Activated CD4-positive, alpha-beta T cell treated with anti-CD3 and anti-CD28 coated beads for 36 hours (primary cell): ENCODE measurements at regions not wholly inside any gene's neighbourhood (a gene's known extent, or its start where the extent isn't known, plus 50 kb on each side); places are given as distances from the start of the nearest gene placed in this dataset.

Source experiments
- ATAC-seq: fragments of 200-7000 bp; cut with Tn5 transposase; one replicate; pipeline ENCODE4 v1.10.0; 2021; ENCODE audit warnings: mild to moderate bottlenecking, moderate library complexity
- CTCF ChIA-PET: fragments of 350-600 bp; sonication (Branson Sonifier 250); formaldehyde crosslinking; loops from one replicate; lab custom pipeline; 2021; ENCODE audit warnings: antibody characterized with exemption; lab: Charles Lee
- POLR2A ChIA-PET: fragments of 350-600 bp; sonication (Branson Sonifier 250); formaldehyde crosslinking; loops from one replicate; lab custom pipeline; 2021; ENCODE audit warnings: antibody characterized with exemption, inconsistent platforms; lab: Charles Lee
- DNase-seq: peaks from one replicate; pipeline ENCODE4 v3.0.0-alpha.2; 2020
- H3K27ac Mint-ChIP-seq: one replicate; pipeline ENCODE4 v1.8.0; 2021; ENCODE audit warnings: mixed read lengths
- H3K27me3 Mint-ChIP-seq: one replicate; pipeline ENCODE4 v1.8.0; 2021; ENCODE audit warnings: mixed read lengths
- H3K36me3 Mint-ChIP-seq: one replicate; pipeline ENCODE4 v1.8.0; 2021; ENCODE audit warnings: low read depth, mixed read lengths
- H3K4me1 Mint-ChIP-seq: one replicate; pipeline ENCODE4 v1.8.0; 2021; ENCODE audit warnings: mixed read lengths
- H3K4me3 Mint-ChIP-seq: one replicate; pipeline ENCODE4 v1.8.0; 2021; ENCODE audit warnings: mild to moderate bottlenecking, moderate library complexity, mixed read lengths
- H3K9me3 Mint-ChIP-seq: one replicate; pipeline ENCODE4 v1.8.0; 2021; ENCODE audit warnings: low read depth, mixed read lengths
- intact Hi-C, 2 experiments: fragments of 100-400 bp; cut with DNase I in 1 of 2; cut with micrococcal nuclease in 1 of 2; formaldehyde crosslinking; loops; one replicate each; pipeline versions ENCODE4 v1.14.2 to v1.15.1; 2022 to 2024; cut with DNase I, micrococcal nuclease

DNA sequence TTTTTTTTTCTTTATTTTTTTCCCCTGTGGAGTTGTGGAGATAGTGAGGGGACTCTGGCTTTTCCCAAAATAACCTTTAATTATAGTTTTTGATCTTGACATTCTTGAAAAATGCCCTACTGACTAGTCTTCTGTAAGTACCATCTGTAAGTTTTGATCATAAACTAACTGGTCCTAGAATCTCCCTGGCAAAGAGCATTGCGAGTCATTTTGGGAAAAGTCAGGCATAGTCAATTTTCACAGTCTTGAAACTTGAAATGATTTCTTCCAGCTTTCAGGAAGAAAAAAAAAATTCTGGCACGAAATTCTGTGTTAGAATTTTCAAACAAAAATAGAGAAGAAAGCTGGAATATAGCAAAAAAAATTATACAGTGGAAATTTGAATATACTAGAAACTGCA is 181.2 kb upstream of the SNX7 start:
- Mint-ChIP-seq H3K9me3 (no peaks in the 10 kb centered on the region), H3K27ac (no peak overlapping the region), H3K36me3 (no peaks in the 10 kb centered on the region), H3K4me3 (no peak overlapping the region), H3K27me3 (no peaks in the 10 kb centered on the region), H3K4me1 (no peaks in the 10 kb centered on the region)
- ChIA-PET POLR2A (no interaction called here), CTCF (interaction anchor here (0.7 kb wide), 1 partner anchor 17 kb away, joined by 4 read pairs; no protein-coding TSS in a partner anchor)
- ATAC-seq (no peak), DNase-seq (no peak)
- intact Hi-C loops = no loop called here

DNA sequence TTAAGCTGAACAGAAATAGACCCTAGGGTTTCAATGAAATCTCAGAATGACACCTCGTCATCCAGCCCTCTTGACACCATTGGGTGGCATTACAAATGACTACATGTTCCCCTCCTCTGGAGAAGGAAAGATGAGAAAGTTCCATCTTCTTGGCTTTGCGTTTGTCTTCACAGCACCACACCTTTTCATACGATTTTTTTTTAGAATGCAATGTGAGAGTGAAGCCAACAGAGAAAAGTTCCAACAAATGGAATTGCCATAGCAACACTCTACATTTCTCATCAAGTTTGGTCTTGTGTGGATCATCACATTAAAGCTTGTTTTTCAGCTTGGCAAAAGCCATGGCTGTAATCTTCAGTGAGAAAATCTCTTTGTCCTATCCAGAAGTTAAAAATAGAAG is 183.4 kb upstream of the SNX7 start:
- H3K36me3 Mint-ChIP-seq = no peaks in the 10 kb centered on the region
- H3K4me1 Mint-ChIP-seq = no peaks in the 10 kb centered on the region
- ChIA-PET POLR2A (no interaction called here), CTCF (interaction anchor here (0.6 kb wide), 1 partner anchor 1517 kb away, joined by 3 read pairs; no protein-coding TSS in a partner anchor)
- intact Hi-C loops = no loop called here
- H3K9me3 Mint-ChIP-seq = no peaks in the 10 kb centered on the region
- H3K4me3 Mint-ChIP-seq = no peak overlapping the region
- ATAC-seq = no peak
- no peaks in the 10 kb centered on the region for H3K27me3 Mint-ChIP-seq
- H3K27ac Mint-ChIP-seq = no peak overlapping the region
- no peak for DNase-seq

DNA sequence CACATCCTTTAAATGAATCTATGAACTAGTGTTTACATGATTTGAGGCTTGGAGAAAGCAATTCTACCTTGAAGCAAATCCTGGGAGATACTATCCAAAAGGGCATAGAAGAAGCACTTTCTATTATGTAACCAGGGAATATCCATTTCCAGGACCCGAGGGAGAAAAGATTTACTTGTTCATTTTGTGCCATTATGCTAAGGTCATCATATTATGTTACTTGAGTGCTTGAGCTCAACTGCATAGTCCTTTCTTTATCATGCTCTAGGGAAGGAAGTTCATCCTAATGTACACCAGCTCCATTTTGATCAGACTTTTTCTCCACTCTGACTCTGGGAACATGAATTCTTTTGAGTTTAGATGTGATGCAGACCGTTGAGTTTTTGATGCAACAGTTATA is 188.6 kb upstream of the SNX7 start:
- ChIA-PET POLR2A (no interaction called here), CTCF (no interaction called here)
- Mint-ChIP-seq H3K9me3 (no peaks in the 10 kb centered on the region), H3K36me3 (no peaks in the 10 kb centered on the region), H3K27ac (no peak overlapping the region), H3K4me1 (no peaks in the 10 kb centered on the region), H3K27me3 (no peaks in the 10 kb centered on the region), H3K4me3 (no peak overlapping the region)
- intact Hi-C loops = no loop called here
- ATAC-seq = no peak
- no peak for DNase-seq

DNA sequence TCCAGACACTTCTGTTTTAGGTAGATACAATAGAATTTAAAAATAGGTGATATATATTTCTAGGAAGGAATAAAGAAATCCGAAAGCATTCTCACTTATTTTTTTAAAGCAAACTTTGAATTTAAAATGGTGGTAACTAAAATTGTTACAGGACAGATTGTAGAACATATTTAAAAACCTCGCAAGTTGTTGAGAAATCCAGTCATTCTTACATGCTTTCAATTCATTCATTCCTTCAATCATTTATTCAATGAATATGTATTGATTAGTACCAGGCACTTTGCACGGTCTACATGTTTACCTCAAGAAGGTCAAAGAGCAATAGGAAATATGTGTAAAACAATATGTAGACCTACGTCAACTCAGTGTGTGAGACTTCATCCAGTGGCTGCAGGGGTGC is 189.9 kb upstream of the SNX7 start:
- ChIA-PET CTCF (no interaction called here), POLR2A (no interaction called here)
- no peaks in the 10 kb centered on the region for H3K4me1 Mint-ChIP-seq
- intact Hi-C loops = no loop called here
- ATAC-seq (no peak), DNase-seq (no peak)
- H3K36me3 Mint-ChIP-seq = no peaks in the 10 kb centered on the region
- no peaks in the 10 kb centered on the region for H3K9me3 Mint-ChIP-seq
- H3K27me3 Mint-ChIP-seq = no peaks in the 10 kb centered on the region
- H3K4me3 Mint-ChIP-seq = no peak overlapping the region
- H3K27ac Mint-ChIP-seq = no peak overlapping the region

DNA sequence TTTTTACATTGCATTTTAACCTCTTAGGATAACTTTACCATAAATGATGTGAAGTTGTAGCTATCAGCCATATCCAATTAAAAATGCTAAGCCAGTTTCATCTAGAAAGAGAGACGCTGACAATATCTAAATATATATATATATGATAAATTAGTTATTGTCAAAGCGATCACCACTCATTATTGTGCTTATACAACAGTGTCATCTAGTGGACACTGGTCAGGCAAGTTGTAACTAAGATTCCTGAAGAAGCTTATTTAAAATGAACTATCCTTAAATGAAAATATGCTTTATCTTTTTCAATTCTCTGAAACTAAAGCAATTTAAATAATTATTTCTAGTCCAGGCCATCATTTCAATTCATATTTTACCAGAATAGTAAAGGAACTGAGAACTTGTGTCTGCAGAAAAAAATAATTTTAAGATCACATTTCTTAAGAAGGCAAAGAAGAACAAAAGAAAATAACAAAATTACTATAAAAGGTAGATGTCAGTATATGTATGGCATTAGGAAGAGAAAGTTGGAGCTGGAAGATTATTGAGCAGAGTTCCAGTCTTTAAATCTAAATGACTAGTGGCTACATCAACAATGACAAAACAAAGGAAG is 193.3 kb upstream of the SNX7 start:
- ATAC-seq = no peak
- no peak for DNase-seq
- CTCF ChIA-PET = interaction anchor here (0.9 to 1.4 kb wide), 4 partner anchors 12 to 1499 kb away, joined by 3 read pairs; no protein-coding TSS in a partner anchor

DNA sequence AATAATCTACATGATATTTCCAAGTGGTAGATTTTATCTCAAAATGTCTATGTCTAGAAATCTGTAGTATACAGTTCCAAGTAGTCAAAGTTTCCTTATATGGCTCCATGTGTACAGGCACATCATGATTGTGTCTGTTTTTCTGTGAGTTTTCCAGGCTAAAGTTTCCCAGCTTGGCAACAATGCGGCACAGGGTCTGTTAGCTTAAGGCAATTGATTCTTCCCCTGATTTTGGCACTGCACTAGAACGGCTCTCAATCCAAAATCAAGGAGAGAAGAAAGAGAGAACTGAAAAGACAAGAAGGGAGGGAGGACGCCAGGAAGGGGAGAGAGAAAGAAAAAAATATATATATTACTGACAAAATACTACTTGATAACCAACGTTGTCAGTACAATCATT is 193.9 kb upstream of the SNX7 start:
- ChIA-PET CTCF (interaction anchor here (0.9 to 1.4 kb wide), 4 partner anchors 11 to 1499 kb away, joined by 3 read pairs; no protein-coding TSS in a partner anchor), POLR2A (no interaction called here)
- Mint-ChIP-seq H3K27me3 (no peaks in the 10 kb centered on the region), H3K4me3 (no peak overlapping the region), H3K27ac (no peak overlapping the region), H3K4me1 (no peaks in the 10 kb centered on the region), H3K36me3 (no peaks in the 10 kb centered on the region), H3K9me3 (no peaks in the 10 kb centered on the region)
- intact Hi-C loops = loop anchor here in 1 of 2 experiments (2.0 to 5.0 kb wide), 2 partner anchors 415 to 1501 kb away; no protein-coding TSS in a partner anchor
- no peak for ATAC-seq
- DNase-seq = no peak

More for the DNA sequence above, 193.3 kb upstream of the SNX7 start:
- H3K9me3 Mint-ChIP-seq = no peaks in the 10 kb centered on the region
- no peaks in the 10 kb centered on the region for H3K4me1 Mint-ChIP-seq
- intact Hi-C loops = loop anchor here in 1 of 2 experiments (5.0 kb wide), 1 partner anchor 416 kb away; no protein-coding TSS in a partner anchor
- H3K4me3 Mint-ChIP-seq = no peak overlapping the region
- no peaks in the 10 kb centered on the region for H3K27me3 Mint-ChIP-seq
- H3K27ac Mint-ChIP-seq = no peak overlapping the region
- POLR2A ChIA-PET = no interaction called here
- H3K36me3 Mint-ChIP-seq = no peaks in the 10 kb centered on the region

DNA sequence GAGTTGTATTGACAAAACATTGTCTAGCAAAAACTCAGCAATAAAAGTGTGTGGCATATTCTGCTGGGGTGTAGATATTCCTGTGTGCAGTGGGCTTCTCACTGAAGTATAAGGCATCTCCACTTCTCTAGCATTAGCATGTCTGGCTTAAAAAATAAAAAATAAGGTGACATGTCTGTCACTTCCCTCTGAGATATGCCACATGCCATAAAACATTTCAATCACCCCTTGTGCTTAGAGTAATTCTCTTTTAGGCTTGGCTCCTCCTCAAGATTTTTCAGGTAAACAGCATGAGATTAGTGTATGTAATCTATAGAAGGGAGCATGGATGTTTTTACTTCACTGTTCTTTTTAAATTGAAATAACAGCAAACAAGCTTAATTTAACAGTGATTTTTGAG is 194.4 kb upstream of the SNX7 start:
- DNase-seq = no peak
- no peak overlapping the region for H3K27ac Mint-ChIP-seq
- no peaks in the 10 kb centered on the region for H3K4me1 Mint-ChIP-seq
- H3K36me3 Mint-ChIP-seq = no peaks in the 10 kb centered on the region
- no peaks in the 10 kb centered on the region for H3K9me3 Mint-ChIP-seq
- ChIA-PET POLR2A (no interaction called here), CTCF (interaction anchor here (0.9 kb wide), 1 partner anchor 1498 kb away, joined by 3 read pairs; no protein-coding TSS in a partner anchor)
- H3K4me3 Mint-ChIP-seq = no peak overlapping the region
- ATAC-seq = no peak
- intact Hi-C loops = loop anchor here in 1 of 2 experiments (2.0 to 5.0 kb wide), 2 partner anchors 415 to 1500 kb away; no protein-coding TSS in a partner anchor
- no peaks in the 10 kb centered on the region for H3K27me3 Mint-ChIP-seq

DNA sequence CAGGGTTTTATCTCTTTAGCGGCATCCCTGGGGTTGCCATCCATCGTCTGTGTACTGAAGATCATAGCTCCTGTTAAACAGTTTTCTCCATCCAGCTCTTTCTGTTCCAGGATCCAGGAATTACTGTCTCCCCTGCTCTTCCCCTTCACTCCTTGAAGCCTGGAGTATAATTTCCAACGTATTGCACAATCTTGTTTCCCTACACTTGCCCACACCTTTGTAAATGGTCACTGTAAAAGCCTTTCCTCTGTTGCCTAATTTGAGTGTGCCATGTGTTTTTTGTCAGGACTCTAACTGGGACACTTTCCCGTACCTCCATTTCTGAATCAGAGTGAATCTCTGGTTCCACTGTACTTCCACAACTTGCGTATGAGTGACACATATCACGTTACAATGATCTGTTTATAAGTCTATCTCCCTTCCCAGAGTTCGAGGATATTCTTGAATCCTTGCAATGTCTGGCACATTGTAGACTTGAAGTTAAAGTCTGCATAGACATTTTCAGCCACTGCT is 199.6 kb upstream of the SNX7 start:
- CTCF ChIA-PET = interaction anchor here (0.7 kb wide), 1 partner anchor 1688 kb away, joined by 3 read pairs; no protein-coding TSS in a partner anchor
- no peak overlapping the region for H3K27ac Mint-ChIP-seq
- H3K36me3 Mint-ChIP-seq = no peaks in the 10 kb centered on the region
- ATAC-seq (no peak), DNase-seq (no peak)
- no peak overlapping the region for H3K4me3 Mint-ChIP-seq
- H3K9me3 Mint-ChIP-seq = no peaks in the 10 kb centered on the region
- H3K27me3 Mint-ChIP-seq = no peaks in the 10 kb centered on the region
- POLR2A ChIA-PET = no interaction called here
- intact Hi-C loops = no loop called here
- no peaks in the 10 kb centered on the region for H3K4me1 Mint-ChIP-seq

DNA sequence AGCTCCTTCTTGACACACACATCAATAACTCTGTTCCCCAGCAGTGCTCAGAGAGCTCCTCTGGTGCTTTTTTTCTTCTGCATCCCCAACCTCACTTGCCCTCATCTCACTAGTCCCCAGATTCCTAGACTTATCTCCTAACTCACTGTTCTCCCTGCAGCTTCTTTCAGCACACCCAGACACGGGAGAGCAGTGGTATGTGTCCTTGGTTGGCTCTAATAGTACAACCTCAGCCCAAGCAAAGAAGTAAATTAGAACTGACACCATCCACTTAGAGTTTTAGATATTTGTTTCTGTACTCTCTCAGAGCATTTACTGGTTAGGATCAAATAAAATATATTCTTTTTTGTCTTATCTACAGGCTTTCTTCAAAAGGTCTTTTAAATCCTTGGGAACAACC is 201.4 kb upstream of the SNX7 start:
- POLR2A ChIA-PET = no interaction called here
- CTCF ChIA-PET = no interaction called here
- H3K27me3 Mint-ChIP-seq = no peaks in the 10 kb centered on the region
- intact Hi-C loops = no loop called here
- H3K4me3 Mint-ChIP-seq = no peak overlapping the region
- H3K4me1 Mint-ChIP-seq = no peaks in the 10 kb centered on the region
- no peaks in the 10 kb centered on the region for H3K36me3 Mint-ChIP-seq
- no peak for ATAC-seq
- no peak for DNase-seq
- no peak overlapping the region for H3K27ac Mint-ChIP-seq
- no peaks in the 10 kb centered on the region for H3K9me3 Mint-ChIP-seq

DNA sequence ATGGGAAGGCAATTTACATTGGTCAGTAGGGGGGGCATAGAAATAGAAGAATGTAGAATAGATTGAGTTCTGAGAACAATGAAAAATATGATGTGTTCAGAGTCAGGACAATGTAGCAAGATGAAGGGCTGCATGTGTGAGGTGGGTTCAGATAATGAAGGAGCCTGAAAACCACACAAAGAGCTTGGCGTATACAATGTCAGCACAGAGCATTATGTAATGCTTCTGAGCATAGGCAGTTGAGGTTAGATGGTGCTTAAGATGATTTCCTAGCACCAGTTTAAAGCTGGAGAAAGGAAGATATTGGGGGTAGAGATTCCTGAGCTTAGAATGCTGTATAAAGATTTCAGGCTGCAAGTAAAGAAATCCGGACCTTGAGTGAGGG is 202.0 kb upstream of the SNX7 start:
- DNase-seq (no peak), ATAC-seq (no peak)
- ChIA-PET CTCF (no interaction called here), POLR2A (no interaction called here)
- Mint-ChIP-seq H3K9me3 (no peaks in the 10 kb centered on the region), H3K27me3 (no peaks in the 10 kb centered on the region), H3K4me3 (no peak overlapping the region), H3K4me1 (no peaks in the 10 kb centered on the region), H3K36me3 (no peaks in the 10 kb centered on the region), H3K27ac (no peak overlapping the region)
- intact Hi-C loops = no loop called here

DNA sequence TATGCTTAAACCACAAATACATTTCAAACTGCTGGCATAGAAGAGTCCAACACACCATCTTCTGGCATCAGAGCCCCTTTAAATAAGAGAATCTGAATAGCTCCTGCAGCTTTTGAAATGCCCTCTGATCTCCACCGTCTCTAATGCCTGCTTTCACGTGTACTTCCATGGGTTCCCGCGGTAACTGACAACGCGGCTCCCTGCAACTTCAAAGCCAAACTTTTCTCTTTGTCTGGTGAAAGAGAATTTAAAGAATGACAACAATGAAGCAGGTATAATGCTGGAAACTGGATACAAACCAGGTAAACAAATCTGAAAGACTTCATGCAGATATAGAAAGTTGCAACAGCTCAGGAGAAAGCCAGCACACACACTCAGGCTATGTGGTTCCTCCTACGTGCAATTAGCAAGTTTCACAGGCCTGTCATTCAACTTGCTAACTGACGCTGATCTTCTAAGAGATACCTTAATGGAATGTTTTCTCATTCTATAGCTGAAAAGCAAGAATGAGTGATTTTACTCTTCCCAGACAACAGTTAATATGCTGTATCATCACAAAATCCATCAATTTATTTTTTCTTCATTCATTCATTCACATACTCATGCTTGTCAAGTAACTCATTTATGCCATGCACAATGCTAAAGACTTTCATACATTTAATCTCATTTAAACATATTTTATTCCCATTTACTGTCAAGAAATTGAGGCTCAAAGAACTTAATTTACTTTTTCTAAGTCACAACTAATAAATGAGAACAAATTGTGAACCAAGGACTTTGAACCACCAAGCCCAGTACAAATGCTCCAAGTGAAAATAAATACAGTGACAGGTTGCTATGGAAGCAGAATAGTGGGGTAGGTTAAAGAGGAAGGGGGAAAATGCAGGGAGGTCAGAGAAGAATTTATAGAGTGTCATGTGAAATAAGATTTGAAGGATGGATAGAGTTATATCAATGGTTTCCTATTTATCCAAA is 202.7 kb upstream of the SNX7 start:
- ChIA-PET POLR2A (no interaction called here), CTCF (no interaction called here)
- DNase-seq (no peak), ATAC-seq (no peak)
- intact Hi-C loops = no loop called here
- H3K27ac Mint-ChIP-seq = no peak overlapping the region
- H3K4me1 Mint-ChIP-seq = no peaks in the 10 kb centered on the region
- H3K9me3 Mint-ChIP-seq = no peaks in the 10 kb centered on the region
- H3K27me3 Mint-ChIP-seq = no peaks in the 10 kb centered on the region
- no peaks in the 10 kb centered on the region for H3K36me3 Mint-ChIP-seq
- H3K4me3 Mint-ChIP-seq = no peak overlapping the region
